ENCODE measurements at regions not wholly inside any gene's neighbourhood (a gene's known extent, or its start where the extent isn't known, plus 50 kb on each side); places are given as distances from the start of the nearest gene placed in this dataset.

- TF ChIP-seq, protein P1, sequence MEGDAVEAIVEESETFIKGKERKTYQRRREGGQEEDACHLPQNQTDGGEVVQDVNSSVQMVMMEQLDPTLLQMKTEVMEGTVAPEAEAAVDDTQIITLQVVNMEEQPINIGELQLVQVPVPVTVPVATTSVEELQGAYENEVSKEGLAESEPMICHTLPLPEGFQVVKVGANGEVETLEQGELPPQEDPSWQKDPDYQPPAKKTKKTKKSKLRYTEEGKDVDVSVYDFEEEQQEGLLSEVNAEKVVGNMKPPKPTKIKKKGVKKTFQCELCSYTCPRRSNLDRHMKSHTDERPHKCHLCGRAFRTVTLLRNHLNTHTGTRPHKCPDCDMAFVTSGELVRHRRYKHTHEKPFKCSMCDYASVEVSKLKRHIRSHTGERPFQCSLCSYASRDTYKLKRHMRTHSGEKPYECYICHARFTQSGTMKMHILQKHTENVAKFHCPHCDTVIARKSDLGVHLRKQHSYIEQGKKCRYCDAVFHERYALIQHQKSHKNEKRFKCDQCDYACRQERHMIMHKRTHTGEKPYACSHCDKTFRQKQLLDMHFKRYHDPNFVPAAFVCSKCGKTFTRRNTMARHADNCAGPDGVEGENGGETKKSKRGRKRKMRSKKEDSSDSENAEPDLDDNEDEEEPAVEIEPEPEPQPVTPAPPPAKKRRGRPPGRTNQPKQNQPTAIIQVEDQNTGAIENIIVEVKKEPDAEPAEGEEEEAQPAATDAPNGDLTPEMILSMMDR (IDR thresholded peaks at IDR 0.05; ENCODE audit: extremely low read depth, low read depth, low read length) = no peak
- Histone ChIP-seq H3K4me2 (ENCODE audit: insufficient read depth, low read length) (no peak overlapping the region), H3K79me2 (ENCODE audit: insufficient read depth, low read length) (no peaks in the 10 kb centered on the region), H3K4me1 (ENCODE audit: insufficient read depth, low read length) (no peaks in the 10 kb centered on the region), H3K27me3 (ENCODE audit: insufficient read depth, low read length) (peaks cover 3% of the 10 kb centered on the region), H4K20me1 (ENCODE audit: insufficient read depth, low read length) (no peaks in the 10 kb centered on the region), H3K9me3 (ENCODE audit: low read depth, low read length) (no peaks in the 10 kb centered on the region), H2AFZ (ENCODE audit: low read length) (no peak overlapping the region), H3K4me3 (ENCODE audit: insufficient read depth, low read length) (no peak overlapping the region), H3K36me3 (ENCODE audit: insufficient read depth, low read length) (no peaks in the 10 kb centered on the region), H3K27ac (ENCODE audit: low read depth, low read length) (no peak overlapping the region)
- DNase-seq (ENCODE audit: insufficient read length, low spot score, missing footprints) = no peak
Measured at GRCh38 chr6:14320332-14320731, 202.8 kb downstream of the CD83 start.

GRCh38 chr6:14321992-14322772 is 204.6 kb downstream of the CD83 start:
- TF ChIP-seq, protein P1 (IDR thresholded peaks at IDR 0.05; ENCODE audit: extremely low read depth, low read depth, low read length) = no peak
- H3K27ac ChIP-seq (ENCODE audit: low read depth, low read length) = no peak overlapping the region
- H4K20me1 ChIP-seq (ENCODE audit: insufficient read depth, low read length) = no peaks in the 10 kb centered on the region
- no peaks in the 10 kb centered on the region for H3K36me3 ChIP-seq (ENCODE audit: insufficient read depth, low read length)
- no peaks in the 10 kb centered on the region for H3K4me1 ChIP-seq (ENCODE audit: insufficient read depth, low read length)
- no peak overlapping the region for H3K4me2 ChIP-seq (ENCODE audit: insufficient read depth, low read length)
- no peak for DNase-seq (ENCODE audit: insufficient read length, low spot score, missing footprints)
- H3K27me3 ChIP-seq (ENCODE audit: insufficient read depth, low read length) = peaks cover 3% of the 10 kb centered on the region
- no peaks in the 10 kb centered on the region for H3K9me3 ChIP-seq (ENCODE audit: low read depth, low read length)
- no peak overlapping the region for H3K4me3 ChIP-seq (ENCODE audit: insufficient read depth, low read length)
- H3K79me2 ChIP-seq (ENCODE audit: insufficient read depth, low read length) = no peaks in the 10 kb centered on the region
- no peak overlapping the region for H2AFZ ChIP-seq (ENCODE audit: low read length)

GRCh38 chr6:14322841-14323240 is 205.3 kb downstream of the CD83 start:
- H2AFZ ChIP-seq (ENCODE audit: low read length) = no peak overlapping the region
- no peaks in the 10 kb centered on the region for H3K4me1 ChIP-seq (ENCODE audit: insufficient read depth, low read length)
- peaks cover 3% of the 10 kb centered on the region for H3K27me3 ChIP-seq (ENCODE audit: insufficient read depth, low read length)
- no peaks in the 10 kb centered on the region for H3K36me3 ChIP-seq (ENCODE audit: insufficient read depth, low read length)
- H3K79me2 ChIP-seq (ENCODE audit: insufficient read depth, low read length) = no peaks in the 10 kb centered on the region
- no peaks in the 10 kb centered on the region for H4K20me1 ChIP-seq (ENCODE audit: insufficient read depth, low read length)
- TF ChIP-seq, protein P1 (IDR thresholded peaks at IDR 0.05; ENCODE audit: extremely low read depth, low read depth, low read length) = no peak
- no peak for DNase-seq (ENCODE audit: insufficient read length, low spot score, missing footprints)
- H3K27ac ChIP-seq (ENCODE audit: low read depth, low read length) = no peak overlapping the region
- H3K4me3 ChIP-seq (ENCODE audit: insufficient read depth, low read length) = no peak overlapping the region
- H3K9me3 ChIP-seq (ENCODE audit: low read depth, low read length) = no peaks in the 10 kb centered on the region
- no peak overlapping the region for H3K4me2 ChIP-seq (ENCODE audit: insufficient read depth, low read length)

GRCh38 chr6:14326774-14327173 is 209.2 kb downstream of the CD83 start:
- Histone ChIP-seq H3K27me3 (ENCODE audit: insufficient read depth, low read length) (no peaks in the 10 kb centered on the region), H4K20me1 (ENCODE audit: insufficient read depth, low read length) (no peaks in the 10 kb centered on the region), H3K79me2 (ENCODE audit: insufficient read depth, low read length) (no peaks in the 10 kb centered on the region), H3K4me3 (ENCODE audit: insufficient read depth, low read length) (no peak overlapping the region), H3K4me1 (ENCODE audit: insufficient read depth, low read length) (no peaks in the 10 kb centered on the region), H3K36me3 (ENCODE audit: insufficient read depth, low read length) (no peaks in the 10 kb centered on the region), H3K9me3 (ENCODE audit: low read depth, low read length) (no peaks in the 10 kb centered on the region), H3K27ac (ENCODE audit: low read depth, low read length) (no peak overlapping the region), H2AFZ (ENCODE audit: low read length) (no peak overlapping the region), H3K4me2 (ENCODE audit: insufficient read depth, low read length) (no peak overlapping the region)
- TF ChIP-seq, protein P1 (IDR thresholded peaks at IDR 0.05; ENCODE audit: extremely low read depth, low read depth, low read length) = no peak
- DNase-seq (ENCODE audit: insufficient read length, low spot score, missing footprints) = no peak
